DMS114 treated with DMSO at 0.1 percent for 48 hours (cell line): ENCODE measurements at regions not wholly inside any gene's neighbourhood (a gene's known extent, or its start where the extent isn't known, plus 50 kb on each side); places are given as distances from the start of the nearest gene placed in this dataset.

Experiments
- DNase-seq: peaks from one replicate; lab custom pipeline; 2025; ENCODE audit not compliant: unreplicated experiment; lab: John Stamatoyannopoulos, UW

DNA sequence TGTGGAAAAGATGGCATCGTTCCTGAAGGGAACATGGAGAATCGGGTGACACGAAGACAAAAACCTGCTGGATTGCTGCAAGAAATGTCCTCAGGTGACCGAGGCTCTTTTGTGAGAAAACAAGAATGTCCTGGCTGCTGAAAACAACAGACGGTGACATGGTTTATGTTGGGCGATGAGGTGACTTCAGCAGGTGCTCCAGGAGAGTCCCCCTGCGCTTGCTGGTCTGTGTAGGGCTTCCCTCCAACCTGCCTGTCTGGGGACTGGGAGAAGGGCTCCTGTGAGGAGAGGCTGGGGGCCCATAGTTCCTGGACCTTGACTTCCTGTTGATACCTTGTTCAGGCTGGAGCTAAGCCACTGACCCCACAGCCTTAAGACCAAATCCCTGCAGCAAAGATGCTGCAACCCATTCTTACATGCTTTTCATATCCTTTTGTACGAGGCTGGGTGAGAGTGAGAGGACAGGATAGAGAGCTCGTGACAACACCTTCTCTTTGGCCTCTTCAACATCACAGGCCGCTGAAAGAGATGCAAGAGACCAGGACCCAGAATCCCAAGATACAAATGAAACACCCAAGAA lies 134.8 kb downstream of the CD83 start:
- no peak for DNase-seq

GRCh38 chr6:14254505-14254904 lies 136.9 kb downstream of the CD83 start:
- no peak for DNase-seq

GRCh38 chr6:14255916-14256315 lies 138.3 kb downstream of the CD83 start:
- no peak for DNase-seq

DNA sequence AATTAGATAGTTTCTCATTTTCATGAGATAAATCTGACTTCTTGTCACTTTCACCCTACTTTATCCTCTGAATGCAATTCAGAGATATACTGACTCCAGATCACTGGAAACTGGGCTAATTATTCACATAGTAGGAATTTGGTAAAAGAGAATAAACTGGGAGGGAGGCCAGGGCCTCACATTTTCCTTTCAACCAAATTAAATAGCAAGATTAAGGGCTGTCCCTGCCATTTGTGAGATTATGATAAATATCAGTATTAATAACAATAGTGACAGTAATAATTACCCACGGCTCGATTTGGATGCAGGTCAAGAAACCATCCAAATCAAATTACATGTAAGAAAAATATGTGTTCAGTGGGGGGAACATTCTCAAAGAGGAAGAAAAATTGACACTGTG lies 140.5 kb downstream of the CD83 start:
- no peak for DNase-seq

GRCh38 chr6:14258695-14259593 lies 141.4 kb downstream of the CD83 start:
- DNase-seq, result no peak

DNA sequence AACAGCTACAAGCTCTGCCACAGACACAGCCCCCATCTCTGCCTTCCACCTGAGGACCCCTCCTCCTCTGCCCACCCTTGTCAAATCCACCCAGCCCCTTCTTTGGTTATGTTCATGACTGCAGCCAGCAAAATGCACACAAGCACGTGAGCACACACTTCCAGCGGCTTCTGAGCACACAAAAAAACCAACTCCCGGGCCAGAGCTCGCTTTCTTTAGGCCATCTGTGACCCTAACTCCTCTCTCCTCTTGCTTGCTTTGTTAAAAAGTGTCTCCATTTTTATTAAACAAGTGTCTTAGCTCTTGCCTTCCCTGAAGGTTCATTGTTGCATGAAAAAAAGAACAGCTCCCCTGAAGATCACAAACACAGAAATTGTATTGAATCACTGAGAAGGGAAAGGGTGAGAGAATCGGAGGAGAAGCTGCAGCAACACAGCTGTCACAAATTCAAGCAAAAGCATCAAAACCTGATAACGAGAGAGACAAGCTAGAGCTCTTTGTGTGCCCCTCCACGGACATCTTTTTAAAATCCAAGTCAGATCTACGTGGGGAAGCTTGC lies 142.1 kb downstream of the CD83 start:
- no peak for DNase-seq

DNA sequence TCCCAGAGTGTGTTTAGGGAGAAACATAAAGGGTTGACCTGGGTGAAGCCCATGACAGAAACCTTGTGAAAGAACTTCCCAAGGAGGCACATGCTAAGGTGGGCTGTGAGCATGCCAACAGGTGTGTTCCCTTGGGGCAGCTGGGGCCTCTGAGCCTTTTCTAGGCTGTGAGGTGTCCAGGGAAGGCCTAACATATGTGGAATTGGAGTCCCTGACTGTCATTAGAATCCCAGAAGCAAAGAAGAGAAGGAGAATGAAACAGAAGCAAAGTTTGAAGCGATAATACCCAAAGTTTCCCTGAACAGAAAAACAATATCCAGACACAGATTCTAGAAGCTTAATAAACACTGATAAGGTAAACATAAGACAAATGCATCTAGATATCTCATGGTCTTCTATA lies 143.3 kb downstream of the CD83 start:
- DNase-seq, result no peak

GRCh38 chr6:14263881-14264424 lies 146.4 kb downstream of the CD83 start:
- DNase-seq, result no peak

GRCh38 chr6:14265049-14266021 lies 147.8 kb downstream of the CD83 start:
- DNase-seq, result no peak

DNA sequence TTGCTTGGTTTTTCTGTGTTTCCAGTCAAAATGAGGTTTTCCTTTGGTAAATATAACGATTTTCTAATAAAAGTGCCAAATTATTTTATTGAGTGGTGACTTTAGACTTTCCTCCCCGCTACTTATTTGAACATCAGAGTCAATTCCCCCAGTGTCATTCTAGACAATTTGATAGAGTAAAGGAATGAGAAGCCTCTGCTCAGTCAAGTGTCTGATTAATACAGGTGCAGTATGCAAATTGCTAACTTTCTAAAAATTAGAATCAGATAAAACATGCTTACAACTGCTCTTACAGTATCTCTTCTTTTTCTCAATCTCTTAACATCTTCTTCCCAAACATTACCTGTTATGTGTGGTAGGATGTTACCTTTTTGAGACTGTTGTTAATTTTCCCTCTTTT lies 148.7 kb downstream of the CD83 start:
- DNase-seq, result no peak

- DNase-seq, result no peak
These were observed 150.5 kb downstream of the CD83 start for GRCh38 chr6:14267885-14268660.

DNA sequence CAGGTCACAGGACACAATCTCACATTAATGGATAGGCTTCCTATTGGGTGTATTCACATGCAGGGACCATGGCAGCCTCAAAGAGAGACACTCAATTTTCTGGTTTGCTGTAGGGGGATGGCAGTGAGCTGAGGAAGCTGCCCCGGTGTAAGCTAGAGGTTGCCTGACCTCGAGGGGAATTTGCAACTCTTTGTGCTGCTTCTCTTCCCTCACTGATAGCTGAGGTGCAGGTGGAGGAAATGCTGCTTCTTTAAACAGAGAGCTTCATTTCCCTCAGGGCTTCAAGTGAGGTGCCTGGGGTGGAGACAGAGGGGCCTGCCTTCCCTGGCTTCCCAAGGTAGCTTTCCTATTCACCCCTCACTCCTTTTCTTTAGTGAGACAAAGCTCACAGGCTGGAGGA lies 151.9 kb downstream of the CD83 start:
- DNase-seq, result no peak

DNA sequence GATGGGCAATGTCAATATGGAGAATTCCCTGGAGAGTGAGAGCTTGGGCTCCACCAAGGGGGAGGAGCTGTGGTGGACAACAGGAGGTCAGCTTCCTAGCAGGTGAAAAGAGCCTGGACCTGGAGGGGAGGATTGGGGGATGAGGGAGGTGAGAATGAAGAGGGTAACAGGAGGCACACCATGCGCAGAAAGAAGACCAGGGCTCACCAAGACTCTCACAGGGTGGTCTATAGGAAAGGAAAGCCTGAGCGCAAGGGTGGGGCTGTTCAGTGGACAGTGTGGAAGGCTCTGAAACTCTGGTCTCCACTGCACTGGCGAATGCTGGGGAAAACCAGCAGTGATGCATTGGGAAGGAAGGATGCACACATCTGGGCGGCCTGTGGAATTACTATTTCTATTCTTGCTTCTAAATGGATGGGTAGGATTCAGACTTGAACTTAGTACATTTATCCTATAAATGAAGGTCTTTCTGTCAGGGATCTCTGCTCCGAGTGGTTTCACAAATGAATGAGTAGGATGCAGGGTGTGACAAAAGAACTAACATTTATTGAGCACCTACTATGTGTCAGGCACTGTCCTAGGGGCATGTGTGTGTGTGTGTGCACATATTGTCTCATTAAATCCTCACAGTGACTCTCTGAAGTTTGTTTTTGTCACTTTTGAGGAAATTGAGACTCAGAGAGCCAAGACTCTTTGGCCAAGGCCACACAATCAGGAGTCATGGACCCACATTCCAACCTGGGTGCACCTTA lies 152.7 kb downstream of the CD83 start:
- no peak for DNase-seq

GRCh38 chr6:14270925-14271788 lies 153.6 kb downstream of the CD83 start:
- DNase-seq, result no peak

DNA sequence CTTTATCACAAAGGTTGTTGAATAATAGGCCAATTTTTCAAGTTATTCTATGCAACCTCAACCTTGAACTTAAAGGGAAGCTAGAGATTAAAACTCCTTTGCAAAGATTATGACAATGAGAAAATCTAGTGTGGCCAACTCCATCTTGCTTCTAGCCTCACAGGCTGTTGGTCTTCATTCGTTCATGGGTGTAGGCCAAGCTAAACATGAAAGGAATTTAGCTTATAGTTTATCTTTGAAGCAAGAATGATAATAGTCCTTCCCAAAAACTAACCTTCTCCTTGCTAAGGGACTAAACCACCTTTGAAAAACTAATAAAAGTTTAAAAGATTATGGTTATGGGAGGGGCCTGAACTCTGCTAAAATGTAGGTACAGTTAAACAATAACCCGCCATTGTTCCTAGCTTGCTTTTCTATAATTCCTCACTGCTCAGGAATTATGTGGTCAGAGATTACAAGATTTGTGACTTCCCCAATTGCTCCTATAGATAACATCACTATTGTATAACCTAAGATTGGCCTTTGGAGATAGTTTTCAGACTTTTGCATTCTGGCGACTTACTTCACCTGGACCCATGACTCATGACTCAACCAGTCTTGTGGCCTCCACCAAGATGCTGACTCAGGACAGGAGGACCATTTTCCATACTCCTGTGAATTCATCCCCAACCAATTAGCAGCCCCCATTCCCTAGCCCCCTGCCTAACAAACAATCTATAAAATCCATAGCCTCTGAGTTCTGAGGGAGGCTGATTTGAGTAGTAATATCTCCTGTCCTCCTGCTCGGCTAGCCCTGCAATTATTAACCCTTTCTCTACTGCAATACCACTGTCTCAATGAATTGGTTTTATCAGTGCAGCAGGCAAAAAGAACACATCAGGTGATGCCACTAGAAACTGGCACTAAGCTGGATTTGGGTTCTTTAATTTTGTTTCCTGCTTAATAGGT lies 154.5 kb downstream of the CD83 start:
- DNase-seq, result no peak

- no peak for DNase-seq
These were observed 155.1 kb downstream of the CD83 start for GRCh38 chr6:14272737-14273085.

- DNase-seq, result no peak
These were observed 155.6 kb downstream of the CD83 start for GRCh38 chr6:14273191-14273590.
